ENCODE measurements at regions not wholly inside any gene's neighbourhood (a gene's known extent, or its start where the extent isn't known, plus 50 kb on each side); places are given as distances from the start of the nearest gene placed in this dataset.

GRCh38 chr16:5584109-5584508 lies 486.5 kb upstream of the EEF2KMT start:
- no peak for DNase-seq (ENCODE audit: low read depth)

GRCh38 chr16:5582529-5582928 lies 484.9 kb upstream of the EEF2KMT start:
- DNase-seq (ENCODE audit: low read depth): no peak

GRCh38 chr16:5581908-5582307 lies 484.3 kb upstream of the EEF2KMT start:
- DNase-seq (ENCODE audit: low read depth): no peak

GRCh38 chr16:5581428-5581827 lies 483.8 kb upstream of the EEF2KMT start:
- no peak for DNase-seq (ENCODE audit: low read depth)

GRCh38 chr16:5580772-5581171 lies 483.2 kb upstream of the EEF2KMT start:
- no peak for DNase-seq (ENCODE audit: low read depth)

- no peak for DNase-seq (ENCODE audit: low read depth)
These were observed 482.7 kb upstream of the EEF2KMT start for GRCh38 chr16:5580296-5580695.

GRCh38 chr16:5578980-5579379 lies 481.4 kb upstream of the EEF2KMT start:
- no peak for DNase-seq (ENCODE audit: low read depth)

- DNase-seq (ENCODE audit: low read depth): no peak
These were observed 479.9 kb upstream of the EEF2KMT start for GRCh38 chr16:5577463-5577862.

- DNase-seq (ENCODE audit: low read depth): no peak
These were observed 478.2 kb upstream of the EEF2KMT start for GRCh38 chr16:5575646-5576245.

- DNase-seq (ENCODE audit: low read depth): no peak
These were observed 477.5 kb upstream of the EEF2KMT start for GRCh38 chr16:5575121-5575520.

- no peak for DNase-seq (ENCODE audit: low read depth)
These were observed 474.5 kb upstream of the EEF2KMT start for GRCh38 chr16:5572056-5572455.

GRCh38 chr16:5571446-5571845 lies 473.9 kb upstream of the EEF2KMT start:
- DNase-seq (ENCODE audit: low read depth): no peak

GRCh38 chr16:5561800-5562199 lies 464.2 kb upstream of the EEF2KMT start:
- no peak for DNase-seq (ENCODE audit: low read depth)

GRCh38 chr16:5560084-5560483 lies 462.5 kb upstream of the EEF2KMT start:
- no peak for DNase-seq (ENCODE audit: low read depth)

- DNase-seq (ENCODE audit: low read depth): no peak
These were observed 460.4 kb upstream of the EEF2KMT start for GRCh38 chr16:5557966-5558365.

- no peak for DNase-seq (ENCODE audit: low read depth)
These were observed 459.9 kb upstream of the EEF2KMT start for GRCh38 chr16:5557448-5557847.

GRCh38 chr16:5556158-5556810 lies 458.7 kb upstream of the EEF2KMT start:
- no peak for DNase-seq (ENCODE audit: low read depth)

GRCh38 chr16:5551909-5552308 lies 454.3 kb upstream of the EEF2KMT start:
- DNase-seq (ENCODE audit: low read depth): no peak

GRCh38 chr16:5549802-5550201 lies 452.2 kb upstream of the EEF2KMT start:
- no peak for DNase-seq (ENCODE audit: low read depth)

- no peak for DNase-seq (ENCODE audit: low read depth)
These were observed 443.8 kb upstream of the EEF2KMT start for GRCh38 chr16:5541356-5541755.

- no peak for DNase-seq (ENCODE audit: low read depth)
These were observed 439.8 kb upstream of the EEF2KMT start for GRCh38 chr16:5537347-5537746.

- DNase-seq (ENCODE audit: low read depth): no peak
These were observed 435.8 kb upstream of the EEF2KMT start for GRCh38 chr16:5533321-5533888.

GRCh38 chr16:5527817-5528216 lies 430.2 kb upstream of the EEF2KMT start:
- DNase-seq (ENCODE audit: low read depth): no peak

GRCh38 chr16:5526826-5527225 lies 429.2 kb upstream of the EEF2KMT start:
- DNase-seq (ENCODE audit: low read depth): no peak

Measured in GM04504 (cell line).